ENCODE measurements at regions not wholly inside any gene's neighbourhood (a gene's known extent, or its start where the extent isn't known, plus 50 kb on each side); places are given as distances from the start of the nearest gene placed in this dataset.
"Not testable (repeated sequence)": the region's sequence is repeated elsewhere in the genome, so short reads cannot be mapped to it uniquely, and the experiment has no call there.

DNA sequence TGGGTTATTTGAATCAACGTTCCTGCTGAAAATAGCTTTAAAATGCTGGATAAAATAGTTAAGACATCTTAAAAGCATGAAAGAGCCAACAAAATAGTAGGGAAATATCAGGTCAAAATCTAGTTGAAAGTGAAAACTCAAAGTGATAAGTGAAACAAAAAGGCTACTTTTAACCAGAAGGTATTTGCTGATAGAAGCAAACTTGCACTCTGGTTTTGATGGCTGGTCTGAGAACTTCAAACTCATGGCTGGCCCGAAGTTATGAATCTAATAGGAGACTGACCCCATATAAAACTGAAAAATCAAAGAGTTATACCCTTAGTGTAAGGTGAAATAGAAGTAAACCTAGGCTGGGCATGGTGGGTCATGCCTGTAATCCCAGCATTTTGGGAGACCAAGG lies 66.3 kb upstream of the HOXC13 start:
- no peak for DNase-seq (ENCODE audit: low spot score)

DNA sequence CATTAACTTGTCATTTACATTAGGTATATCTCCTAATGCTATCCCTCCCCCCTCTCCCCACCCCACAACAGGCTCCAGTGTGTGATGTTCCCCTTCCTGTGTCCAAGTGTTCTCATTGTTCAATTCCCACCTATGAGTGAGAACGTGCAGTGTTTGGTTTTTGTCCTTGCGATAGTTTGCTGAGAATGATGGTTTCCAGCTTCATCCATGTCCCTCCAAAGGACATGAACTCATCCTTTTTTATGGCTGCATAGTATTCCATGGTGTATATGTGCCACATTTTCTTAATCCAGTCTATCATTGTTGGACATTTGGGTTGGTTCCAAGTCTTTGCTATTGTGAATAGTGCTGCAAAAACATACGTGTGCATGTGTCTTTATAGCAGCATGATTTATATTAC lies 60.7 kb upstream of the HOXC13 start:
- not testable (repeated sequence) for DNase-seq (ENCODE audit: low spot score)

DNA sequence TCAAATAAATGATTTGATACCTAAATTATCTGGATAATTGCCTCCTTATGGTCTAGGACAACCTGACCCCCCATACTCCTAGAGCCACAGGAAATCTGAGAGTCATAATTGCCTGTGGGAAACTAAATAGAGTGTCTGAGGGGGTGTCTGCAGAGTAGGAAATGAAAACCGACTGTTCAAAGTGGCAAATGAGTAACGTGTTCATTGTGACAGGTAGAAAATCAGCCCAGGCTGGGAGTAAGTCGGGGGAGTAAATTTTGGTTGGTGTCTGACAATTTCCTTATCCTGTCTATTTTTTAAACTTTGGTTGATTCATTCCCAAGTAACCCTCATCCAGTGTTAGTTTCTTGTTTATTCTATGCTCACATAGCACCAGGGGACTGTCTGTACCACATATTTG lies 51.6 kb upstream of the HOXC13 start:
- no peak for DNase-seq (ENCODE audit: low spot score)

DNA sequence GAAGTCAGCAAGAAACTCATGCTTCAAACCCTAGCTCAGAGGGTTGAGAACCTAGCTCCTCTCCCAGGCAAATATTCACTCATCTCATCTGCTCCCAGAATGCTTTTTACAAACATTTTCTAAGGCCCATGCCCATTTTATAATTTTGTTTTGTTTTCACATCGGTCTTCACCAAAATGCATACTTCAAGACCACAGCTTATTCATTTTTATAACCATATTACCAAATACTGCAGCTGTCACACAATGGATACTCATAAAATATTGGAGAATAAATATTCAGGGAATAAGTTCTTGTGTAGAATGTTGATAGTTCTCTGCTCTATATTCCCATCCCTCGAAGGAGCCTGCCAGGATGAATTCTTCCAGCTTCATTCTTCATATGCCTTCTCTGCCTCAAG lies 50.8 kb upstream of the HOXC13 start:
- DNase-seq (ENCODE audit: low spot score): no peak
